Gastrocnemius medialis (tissue), 4 donors: ENCODE measurements at regions not wholly inside any gene's neighbourhood (a gene's known extent, or its start where the extent isn't known, plus 50 kb on each side); places are given as distances from the start of the nearest gene placed in this dataset.

Experiments
- CTCF ChIP-seq, 5 experiments: fragments of 450-650 bp in 3 of 5; fragments of 200-600 bp in 2 of 5; sonication (generic) in 2 of 5; IDR thresholded peaks in 4 of 5; conservative IDR thresholded peaks in 1 of 5; 1 replicate in 4 of 5; 2 replicates in 1 of 5; pipeline ENCODE4 v1.5.1; 2016 to 2019; ENCODE audit warnings: antibody characterized with exemption in 5 of 5, mild to moderate bottlenecking in 3 of 5, moderate library complexity in 3 of 5
- POLR2A ChIP-seq, 2 donors: fragments of 450-650 bp; IDR thresholded peaks; one replicate each; pipeline ENCODE4 v1.6.1; 2017; ENCODE audit warnings: antibody characterized with exemption in 2 of 2, mild to moderate bottlenecking in 2 of 2, moderate library complexity in 2 of 2

- TF ChIP-seq POLR2A (IDR thresholded peaks at IDR 0.05) (no peak), CTCF (IDR thresholded peaks at IDR 0.05 in 4 of 5, conservative IDR thresholded peaks at IDR 0.05 in 1 of 5) (no peak)
These were observed 946.9 kb downstream of the SORCS1 start for GRCh38 chr10:106217627-106218026.
